ENCODE measurements at regions not wholly inside any gene's neighbourhood (a gene's known extent, or its start where the extent isn't known, plus 50 kb on each side); places are given as distances from the start of the nearest gene placed in this dataset.

- TF ChIP-seq POLR2A (IDR thresholded peaks at IDR 0.05; ENCODE audit: low read length) (no peak), POLR2AphosphoS2 (conservative IDR thresholded peaks at IDR 0.05; ENCODE audit: low read length) (no peak), REST (IDR thresholded peaks at IDR 0.05) (no peak)
These were observed 130.9 kb upstream of the PRNP start for GRCh38 chr20:4555188-4555890.

All from A549 (cell line).